ENCODE measurements at regions not wholly inside any gene's neighbourhood (a gene's known extent, or its start where the extent isn't known, plus 50 kb on each side); places are given as distances from the start of the nearest gene placed in this dataset.
A peak's percentile ranks its signal among the peaks of the same experiment; 100 is the strongest.

GRCh38 chr9:86893811-86894490, 53.4 kb downstream of the GAS1 start:
- Histone ChIP-seq H3K27me3 (replicated peaks) (no peaks in the 10 kb centered on the region), H3K36me3 (replicated peaks) (no peaks in the 10 kb centered on the region), H3K4me3 (ENCODE audit: low read depth, low read length) (no peak overlapping the region), H3K27ac (no peak overlapping the region)
- DNase-seq, result no peak
- in situ Hi-C loops (cut with HindIII; ENCODE audit: low pct_ligation_motif_present, low sequenced_read_pairs), result no loop called here
- TF ChIP-seq, protein P1, sequence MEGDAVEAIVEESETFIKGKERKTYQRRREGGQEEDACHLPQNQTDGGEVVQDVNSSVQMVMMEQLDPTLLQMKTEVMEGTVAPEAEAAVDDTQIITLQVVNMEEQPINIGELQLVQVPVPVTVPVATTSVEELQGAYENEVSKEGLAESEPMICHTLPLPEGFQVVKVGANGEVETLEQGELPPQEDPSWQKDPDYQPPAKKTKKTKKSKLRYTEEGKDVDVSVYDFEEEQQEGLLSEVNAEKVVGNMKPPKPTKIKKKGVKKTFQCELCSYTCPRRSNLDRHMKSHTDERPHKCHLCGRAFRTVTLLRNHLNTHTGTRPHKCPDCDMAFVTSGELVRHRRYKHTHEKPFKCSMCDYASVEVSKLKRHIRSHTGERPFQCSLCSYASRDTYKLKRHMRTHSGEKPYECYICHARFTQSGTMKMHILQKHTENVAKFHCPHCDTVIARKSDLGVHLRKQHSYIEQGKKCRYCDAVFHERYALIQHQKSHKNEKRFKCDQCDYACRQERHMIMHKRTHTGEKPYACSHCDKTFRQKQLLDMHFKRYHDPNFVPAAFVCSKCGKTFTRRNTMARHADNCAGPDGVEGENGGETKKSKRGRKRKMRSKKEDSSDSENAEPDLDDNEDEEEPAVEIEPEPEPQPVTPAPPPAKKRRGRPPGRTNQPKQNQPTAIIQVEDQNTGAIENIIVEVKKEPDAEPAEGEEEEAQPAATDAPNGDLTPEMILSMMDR (IDR thresholded peaks at IDR 0.05; ENCODE audit: low read depth, low read length, missing control alignments), result no peak

DNA sequence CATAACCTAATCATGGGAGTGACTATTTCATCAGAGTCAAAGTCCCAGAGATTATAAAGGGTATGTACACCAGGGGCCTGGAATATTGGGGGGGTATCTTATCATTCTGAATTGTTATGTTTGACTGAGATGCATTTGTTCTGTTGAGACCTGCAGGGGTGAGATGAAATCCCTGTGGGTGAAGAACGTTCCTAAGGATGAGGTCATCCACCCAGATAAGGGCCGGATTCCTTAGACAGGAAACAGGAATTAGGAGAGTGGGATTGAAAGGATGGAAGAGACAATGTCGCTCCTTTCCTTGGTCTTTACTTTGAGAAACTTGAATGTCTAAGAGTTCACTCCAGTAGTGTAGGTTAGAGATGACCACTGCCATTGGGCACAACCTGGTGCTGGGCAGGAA, 54.7 kb downstream of the GAS1 start:
- in situ Hi-C loops (cut with HindIII; ENCODE audit: low pct_ligation_motif_present, low sequenced_read_pairs), result no loop called here
- Histone ChIP-seq H3K27me3 (replicated peaks) (no peaks in the 10 kb centered on the region), H3K27ac (no peak overlapping the region), H3K4me3 (ENCODE audit: low read depth, low read length) (no peak overlapping the region), H3K36me3 (replicated peaks) (no peaks in the 10 kb centered on the region)
- DNase-seq, result peak; percentile 6
- TF ChIP-seq, protein P1 (IDR thresholded peaks at IDR 0.05; ENCODE audit: low read depth, low read length, missing control alignments), result no peak

GRCh38 chr9:86891886-86892437, 55.3 kb downstream of the GAS1 start:
- in situ Hi-C loops (cut with HindIII; ENCODE audit: low pct_ligation_motif_present, low sequenced_read_pairs), result no loop called here
- Histone ChIP-seq H3K4me3 (ENCODE audit: low read depth, low read length) (no peak overlapping the region), H3K27ac (no peak overlapping the region), H3K27me3 (replicated peaks) (no peaks in the 10 kb centered on the region), H3K36me3 (replicated peaks) (no peaks in the 10 kb centered on the region)
- DNase-seq, result no peak
- TF ChIP-seq, protein P1 (IDR thresholded peaks at IDR 0.05; ENCODE audit: low read depth, low read length, missing control alignments), result no peak

DNA sequence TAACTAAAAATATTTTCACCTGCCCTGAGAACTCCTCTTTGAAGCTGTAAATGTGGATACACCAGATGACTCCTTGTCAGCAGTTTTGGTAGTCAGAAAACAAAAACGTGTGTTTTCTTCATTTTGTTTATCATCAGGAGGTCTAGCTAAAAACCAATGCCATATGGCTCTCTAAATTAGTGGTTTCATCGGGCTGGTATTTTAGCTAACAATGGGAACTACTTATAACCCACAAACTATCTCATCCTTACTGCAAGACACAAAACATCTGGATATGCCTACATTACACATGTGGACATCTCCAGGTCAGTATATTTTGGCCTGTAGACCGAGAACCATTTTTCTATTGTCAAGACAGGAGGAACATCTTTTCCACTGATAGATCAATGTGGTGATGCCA, 56.2 kb downstream of the GAS1 start:
- no peak overlapping the region for H3K4me3 ChIP-seq (ENCODE audit: low read depth, low read length)
- no peaks in the 10 kb centered on the region for H3K27me3 ChIP-seq (replicated peaks)
- no peaks in the 10 kb centered on the region for H3K36me3 ChIP-seq (replicated peaks)
- TF ChIP-seq, protein P1 (IDR thresholded peaks at IDR 0.05; ENCODE audit: low read depth, low read length, missing control alignments), result no peak
- no peak overlapping the region for H3K27ac ChIP-seq
- DNase-seq, result no peak
- in situ Hi-C loops (cut with HindIII; ENCODE audit: low pct_ligation_motif_present, low sequenced_read_pairs), result no loop called here

DNA sequence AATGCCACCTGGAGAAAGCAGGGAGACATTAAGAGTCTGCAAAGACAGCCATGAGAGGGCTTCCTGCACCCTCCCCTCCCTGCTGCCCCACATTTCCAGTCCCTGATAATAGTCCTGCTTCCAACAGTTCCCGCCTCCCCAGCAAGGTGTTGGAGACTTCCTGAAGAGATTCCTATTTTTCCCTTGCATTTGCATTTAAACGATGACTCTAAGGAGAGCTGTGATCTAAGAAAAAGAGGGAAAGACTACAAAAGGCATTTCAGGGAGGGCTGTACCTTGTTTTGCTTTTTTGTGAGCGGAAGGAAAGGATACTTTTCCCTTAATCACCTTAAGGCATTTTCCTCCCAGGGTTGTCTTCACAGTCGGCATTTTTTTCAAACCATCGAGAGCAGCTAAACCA, 62.1 kb downstream of the GAS1 start:
- Histone ChIP-seq H3K27ac (no peak overlapping the region), H3K36me3 (replicated peaks) (no peaks in the 10 kb centered on the region), H3K27me3 (replicated peaks) (no peaks in the 10 kb centered on the region), H3K4me3 (ENCODE audit: low read depth, low read length) (no peak overlapping the region)
- no peak for DNase-seq
- in situ Hi-C loops (cut with HindIII; ENCODE audit: low pct_ligation_motif_present, low sequenced_read_pairs), result no loop called here
- TF ChIP-seq, protein P1 (IDR thresholded peaks at IDR 0.05; ENCODE audit: low read depth, low read length, missing control alignments), result no peak
